ENCODE measurements at regions not wholly inside any gene's neighbourhood (a gene's known extent, or its start where the extent isn't known, plus 50 kb on each side); places are given as distances from the start of the nearest gene placed in this dataset.
"Not testable (repeated sequence)": the region's sequence is repeated elsewhere in the genome, so short reads cannot be mapped to it uniquely, and the experiment has no call there.

- intact Hi-C loops (cut with micrococcal nuclease), result no loop called here
Observed at GRCh38 chr6:23851522-23851921, 274.5 kb upstream of the NRSN1 start.

GRCh38 chr6:23853566-23854133 lies 272.4 kb upstream of the NRSN1 start:
- intact Hi-C loops (cut with micrococcal nuclease), result not testable (repeated sequence)

GRCh38 chr6:23854154-23854553 lies 271.9 kb upstream of the NRSN1 start:
- intact Hi-C loops (cut with micrococcal nuclease), result not testable (repeated sequence)

- intact Hi-C loops (cut with micrococcal nuclease), result no loop called here
Observed at GRCh38 chr6:23855497-23856116, 270.4 kb upstream of the NRSN1 start.

DNA sequence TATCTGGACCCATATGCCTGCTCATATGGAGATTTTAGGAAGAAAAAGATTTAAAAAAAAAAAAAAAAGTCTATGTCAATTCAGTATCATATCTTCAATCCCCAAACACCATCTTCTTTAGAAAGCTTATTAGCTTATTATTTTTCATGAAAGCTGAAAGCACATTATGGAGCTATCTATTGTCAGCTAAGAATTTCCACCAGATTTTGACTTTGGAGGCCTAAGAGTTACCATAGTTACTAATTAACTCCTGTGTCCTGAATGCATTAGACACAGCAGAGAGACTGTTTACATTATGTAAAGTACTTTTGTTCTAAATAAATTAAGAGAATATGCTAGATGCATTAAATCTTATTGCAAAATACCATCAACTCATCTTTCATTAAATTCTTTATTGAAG lies 255.5 kb upstream of the NRSN1 start:
- intact Hi-C loops (cut with micrococcal nuclease), result no loop called here

- intact Hi-C loops (cut with micrococcal nuclease), result no loop called here
Observed at GRCh38 chr6:23873161-23873560, 252.9 kb upstream of the NRSN1 start.

DNA sequence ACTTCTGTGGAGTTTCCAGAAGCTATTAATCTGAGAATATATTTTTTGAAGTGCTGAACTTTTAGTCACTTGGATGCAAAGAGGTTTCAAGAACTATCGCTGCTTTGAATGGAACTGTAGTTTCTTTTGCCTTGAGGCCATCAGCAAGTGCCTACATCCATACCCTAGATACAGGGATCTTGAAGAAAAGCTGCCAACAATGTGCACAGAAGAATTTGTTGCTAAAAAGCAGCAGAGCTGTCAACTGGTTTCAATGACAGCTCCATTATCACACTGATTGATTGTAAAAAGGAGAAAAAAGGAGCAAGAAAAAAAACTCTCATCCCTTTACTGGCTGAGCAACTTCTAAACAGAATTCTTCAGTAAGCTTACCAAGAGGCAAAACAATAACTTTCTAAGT lies 251.0 kb upstream of the NRSN1 start:
- intact Hi-C loops (cut with micrococcal nuclease), result no loop called here

DNA sequence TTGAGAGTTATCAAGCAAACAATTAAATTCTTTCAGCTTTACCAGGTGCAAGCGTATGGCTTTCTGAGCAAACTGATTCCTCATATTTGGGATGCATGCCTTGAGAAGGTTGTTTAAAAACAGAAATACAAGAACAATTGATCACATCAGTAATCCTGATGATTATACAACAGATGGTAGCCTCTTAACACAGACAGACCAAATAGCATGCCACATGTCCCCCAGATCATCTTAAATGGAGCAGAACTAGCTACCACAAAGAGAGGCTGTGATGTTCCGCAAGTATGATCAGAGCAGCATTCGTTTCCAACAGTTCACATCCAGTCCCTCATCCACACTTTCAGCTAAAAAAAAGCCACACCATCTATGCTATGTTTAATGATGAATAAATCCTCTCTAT lies 246.2 kb upstream of the NRSN1 start:
- intact Hi-C loops (cut with micrococcal nuclease), result no loop called here

GRCh38 chr6:23890543-23891227 lies 235.3 kb upstream of the NRSN1 start:
- intact Hi-C loops (cut with micrococcal nuclease), result no loop called here

DNA sequence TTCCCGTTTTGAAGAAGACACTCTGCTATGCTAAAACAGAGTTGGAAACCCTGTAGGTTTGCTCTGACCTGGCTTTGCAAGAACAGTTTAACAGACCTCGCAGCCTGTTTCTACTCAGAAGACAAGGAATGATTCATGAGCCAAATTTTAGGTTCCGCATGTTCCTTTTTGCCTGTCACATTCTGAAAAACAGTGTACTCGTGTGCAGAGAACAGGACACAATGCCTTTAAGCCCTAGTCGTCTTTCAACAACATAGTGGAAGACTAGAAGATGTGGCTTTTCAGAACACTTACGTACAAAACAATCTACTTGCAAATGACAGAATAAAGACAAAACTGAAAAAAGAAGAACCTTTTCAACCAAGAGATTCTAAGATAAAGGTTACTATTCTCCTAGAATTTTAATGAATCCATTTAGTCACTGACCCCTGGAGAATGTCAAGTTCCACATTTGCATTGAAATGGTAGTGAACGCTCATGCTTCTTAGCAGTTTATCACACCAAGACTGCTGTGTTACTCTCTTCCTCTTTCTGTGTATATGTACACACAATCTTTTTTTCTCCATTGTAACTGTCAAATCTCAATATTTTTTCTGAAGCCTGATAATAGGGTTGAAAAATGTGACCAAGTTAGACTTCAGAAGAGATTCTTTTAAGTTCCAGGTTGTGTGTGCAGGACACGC lies 220.7 kb upstream of the NRSN1 start:
- intact Hi-C loops (cut with micrococcal nuclease), result no loop called here

GRCh38 chr6:23910420-23910819 lies 215.6 kb upstream of the NRSN1 start:
- intact Hi-C loops (cut with micrococcal nuclease), result no loop called here

GRCh38 chr6:23927935-23928334 lies 198.1 kb upstream of the NRSN1 start:
- intact Hi-C loops (cut with micrococcal nuclease), result no loop called here

GRCh38 chr6:23929201-23929600 lies 196.8 kb upstream of the NRSN1 start:
- intact Hi-C loops (cut with micrococcal nuclease), result no loop called here

DNA sequence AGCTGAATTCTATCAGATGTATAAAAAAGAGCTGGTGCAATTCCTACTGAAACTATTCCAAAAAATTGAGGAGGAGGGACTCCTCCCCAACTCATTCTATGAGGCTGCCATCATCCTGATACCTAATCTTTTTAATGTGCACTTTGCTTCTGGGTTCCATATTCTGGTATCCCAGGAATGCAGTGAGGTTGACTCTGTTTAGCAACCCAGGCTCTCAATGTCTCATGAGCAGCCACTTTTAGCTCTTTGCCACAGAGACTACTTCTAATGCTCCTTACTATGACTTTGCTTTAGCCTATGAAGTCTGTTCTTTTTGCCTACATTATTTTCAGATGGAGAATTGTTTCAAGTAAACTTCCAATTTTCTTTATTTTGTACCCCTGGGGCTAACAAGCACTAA lies 185.5 kb upstream of the NRSN1 start:
- intact Hi-C loops (cut with micrococcal nuclease), result no loop called here

- intact Hi-C loops (cut with micrococcal nuclease), result no loop called here
Observed at GRCh38 chr6:23951691-23952090, 174.3 kb upstream of the NRSN1 start.

- intact Hi-C loops (cut with micrococcal nuclease), result no loop called here
Observed at GRCh38 chr6:23952245-23952644, 173.8 kb upstream of the NRSN1 start.

DNA sequence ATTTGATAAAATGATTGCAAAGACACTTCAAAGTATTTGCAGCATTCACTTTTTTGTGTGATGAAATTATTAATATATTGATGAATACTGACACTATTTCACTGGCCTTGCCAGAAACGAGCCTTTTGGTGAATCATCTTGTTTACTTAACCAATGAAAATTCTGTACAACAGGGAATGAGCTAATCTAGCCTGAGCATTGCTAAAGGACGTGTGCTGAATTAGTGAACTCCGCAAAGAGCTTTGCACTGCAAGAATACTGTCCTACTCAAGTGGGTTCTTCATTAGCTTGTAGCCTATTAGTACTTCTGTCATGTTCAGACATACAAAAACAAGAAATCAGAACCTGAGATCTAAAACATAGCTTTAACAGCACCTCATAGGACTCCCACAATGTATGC lies 172.0 kb upstream of the NRSN1 start:
- intact Hi-C loops (cut with micrococcal nuclease), result no loop called here

DNA sequence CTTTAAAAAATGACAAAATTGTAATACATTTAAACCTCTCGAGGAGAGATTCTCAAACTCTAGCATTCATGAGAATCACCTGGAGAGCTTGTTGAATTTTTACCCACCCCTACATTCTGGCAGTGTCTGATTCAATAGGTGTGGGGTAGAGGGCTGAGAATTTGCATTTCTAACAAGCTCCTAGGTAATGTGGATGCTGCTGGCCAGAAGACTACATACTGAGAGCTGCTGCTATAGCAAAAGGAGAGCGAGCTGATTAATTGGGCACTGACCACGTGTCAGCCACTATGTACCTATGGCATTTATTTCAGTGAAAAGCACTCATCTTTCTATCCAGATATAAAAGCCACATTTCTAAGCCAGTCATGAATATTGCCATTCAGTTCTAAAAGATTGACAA lies 169.0 kb upstream of the NRSN1 start:
- intact Hi-C loops (cut with micrococcal nuclease), result no loop called here

GRCh38 chr6:23964865-23965264 lies 161.2 kb upstream of the NRSN1 start:
- intact Hi-C loops (cut with micrococcal nuclease), result no loop called here

DNA sequence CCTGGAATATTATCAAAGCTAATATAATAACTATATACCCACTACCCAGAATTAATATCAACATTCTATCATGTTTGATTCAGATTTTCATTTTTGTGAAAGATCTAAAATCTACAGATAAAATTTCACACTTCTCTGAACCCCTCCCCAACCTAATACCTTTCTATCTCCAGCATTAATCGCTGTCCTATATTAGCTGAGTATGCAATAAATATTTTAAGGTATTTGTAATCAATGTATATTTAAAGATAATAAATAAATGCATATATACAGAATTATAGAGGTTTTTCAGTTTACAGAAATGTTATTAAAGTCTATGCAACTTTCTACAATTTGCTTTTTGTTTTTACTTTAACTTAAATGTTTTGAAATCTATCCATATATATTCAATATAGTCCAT lies 156.7 kb upstream of the NRSN1 start:
- intact Hi-C loops (cut with micrococcal nuclease), result no loop called here

- intact Hi-C loops (cut with micrococcal nuclease), result no loop called here
Observed at GRCh38 chr6:23977706-23978105, 148.3 kb upstream of the NRSN1 start.

- intact Hi-C loops (cut with micrococcal nuclease), result no loop called here
Observed at GRCh38 chr6:23980965-23981364, 145.1 kb upstream of the NRSN1 start.

- intact Hi-C loops (cut with micrococcal nuclease), result no loop called here
Observed at GRCh38 chr6:23981923-23982322, 144.1 kb upstream of the NRSN1 start.
